Neural progenitor cell (in vitro differentiated cells): ENCODE measurements at regions not wholly inside any gene's neighbourhood (a gene's known extent, or its start where the extent isn't known, plus 50 kb on each side); places are given as distances from the start of the nearest gene placed in this dataset.

Source experiments
- DNase-seq: peaks from one replicate; pipeline ENCODE4 v3.0.0-alpha.2; 2016; ENCODE audit warnings: low spot score
- H2AFZ ChIP-seq: fragments of 200-600 bp; sonication (generic); replicated peaks from 2 replicates; pipeline ENCODE4 v1.6.1; 2016; ENCODE audit warnings: antibody characterized with exemption
- H3F3A ChIP-seq: fragments of 200-600 bp; sonication (generic); 2 replicates; pipeline ENCODE4 v1.6.1; 2016; ENCODE audit warnings: antibody characterized with exemption, low read depth
- H3K27ac ChIP-seq: fragments of 200-600 bp; sonication (generic); 2 replicates; pipeline ENCODE4 v1.5.1; 2016; ENCODE audit warnings: mild to moderate bottlenecking
- H3K27me3 ChIP-seq: fragments of 200-600 bp; sonication (generic); 2 replicates; pipeline ENCODE4 v1.6.1; 2016; ENCODE audit warnings: mild to moderate bottlenecking, moderate library complexity
- H3K36me3 ChIP-seq: fragments of 200-600 bp; sonication (generic); 2 replicates; pipeline ENCODE4 v1.5.1; 2016
- H3K4me1 ChIP-seq: fragments of 200-600 bp; sonication (generic); 2 replicates; pipeline ENCODE4 v1.6.1; 2016; ENCODE audit warnings: mixed run types
- H3K4me2 ChIP-seq: fragments of 200-600 bp; sonication (generic); 2 replicates; pipeline ENCODE4 v1.6.1; 2016
- H3K4me3 ChIP-seq: fragments of 200-600 bp; sonication (generic); 2 replicates; pipeline ENCODE4 v1.5.1; 2016
- H3K79me2 ChIP-seq: fragments of 200-600 bp; sonication (generic); 2 replicates; pipeline ENCODE4 v1.6.1; 2016; ENCODE audit warnings: low read depth
- H3K9ac ChIP-seq: fragments of 200-600 bp; sonication (generic); 2 replicates; pipeline ENCODE4 v1.6.1; 2016
- H3K9me3 ChIP-seq: fragments of 200-600 bp; sonication (generic); 2 replicates; pipeline ENCODE4 v1.5.1; 2016; ENCODE audit warnings: low read depth
- H4K20me1 ChIP-seq: fragments of 200-600 bp; sonication (generic); 2 replicates; pipeline ENCODE4 v1.6.1; 2016; ENCODE audit warnings: low read depth
- H3K27ac Mint-ChIP-seq: 3 replicates; pipeline ENCODE4 v1.8.0; 2021; ENCODE audit warnings: mixed read lengths
- H3K27me3 Mint-ChIP-seq: 2 replicates; pipeline ENCODE4 v1.8.0; 2022; ENCODE audit warnings: low read depth, mild to moderate bottlenecking, inconsistent platforms, moderate library complexity, mixed read lengths; ENCODE audit not compliant: insufficient read depth
- H3K36me3 Mint-ChIP-seq: 3 replicates; pipeline ENCODE4 v1.8.0; 2021; ENCODE audit warnings: mixed read lengths
- H3K4me1 Mint-ChIP-seq: 3 replicates; pipeline ENCODE4 v1.8.0; 2021; ENCODE audit warnings: mixed read lengths
- H3K4me3 Mint-ChIP-seq: 3 replicates; pipeline ENCODE4 v1.8.0; 2021; ENCODE audit warnings: mild to moderate bottlenecking, moderate library complexity, mixed read lengths
- H3K9me3 Mint-ChIP-seq: 3 replicates; pipeline ENCODE4 v1.8.0; 2020; ENCODE audit warnings: mixed read lengths
- EZH2 ChIP-seq: fragments of 200-600 bp; sonication (generic); IDR thresholded peaks from 2 replicates; pipeline ENCODE4 v1.6.1; 2017; ENCODE audit warnings: antibody characterized with exemption, mild to moderate bottlenecking, moderate library complexity
- EZH2phosphoT487 ChIP-seq: fragments of 200-600 bp; sonication (generic); IDR thresholded peaks from 2 replicates; pipeline ENCODE4 v1.6.1; 2017; ENCODE audit warnings: antibody characterized with exemption
- TF ChIP-seq, protein P1 (sequence below): fragments of 200-600 bp; sonication (generic); IDR thresholded peaks from 2 replicates; pipeline ENCODE4 v1.5.1; 2017; ENCODE audit warnings: antibody characterized with exemption, mild to moderate bottlenecking

DNA sequence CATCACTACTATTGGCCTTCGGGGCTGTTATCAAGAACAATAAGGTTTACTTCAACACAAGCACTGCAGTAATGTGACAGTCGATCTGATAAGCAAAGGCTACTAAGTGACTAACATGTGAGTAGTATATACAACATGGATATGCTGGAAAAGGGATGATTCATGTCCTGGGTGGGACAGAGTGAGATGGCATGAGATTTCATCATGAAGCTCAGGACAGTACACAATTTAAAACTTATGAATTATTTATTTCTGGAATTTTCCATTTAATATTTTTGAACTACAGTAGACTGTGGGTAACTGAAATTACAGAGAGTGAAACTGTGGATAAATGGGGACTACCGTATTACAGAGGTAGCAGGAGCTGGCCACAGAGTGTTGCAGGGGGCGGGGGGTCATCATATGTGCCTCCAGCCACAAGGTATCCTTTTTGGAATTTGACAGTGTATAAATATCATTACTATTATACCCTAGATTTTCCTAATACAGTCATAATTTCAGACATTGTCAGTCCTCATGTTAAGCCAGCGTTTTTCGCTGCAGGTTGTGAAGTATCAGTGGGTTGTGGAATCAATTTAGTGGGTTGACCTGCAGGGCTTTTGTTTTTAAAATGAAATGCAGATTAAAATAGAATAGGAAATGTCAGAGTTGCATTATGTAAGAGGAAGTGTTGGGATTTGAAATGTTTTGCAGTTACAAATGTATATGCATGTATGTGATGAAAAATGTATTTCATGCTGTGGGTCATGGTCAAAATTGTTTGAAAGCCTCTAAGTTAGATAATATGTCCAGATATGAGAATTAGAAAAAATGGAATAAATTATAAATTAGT, 148.0 kb upstream of the NUDT4 start:
- Mint-ChIP-seq H3K4me3 (no peak overlapping the region), H3K9me3 (peaks cover 3% of the 10 kb centered on the region), H3K36me3 (no peaks in the 10 kb centered on the region), H3K4me1 (no peaks in the 10 kb centered on the region), H3K27me3 (peaks cover 2% of the 10 kb centered on the region), H3K27ac (no peak overlapping the region)
- H3F3A ChIP-seq = no peaks in the 10 kb centered on the region
- no peak overlapping the region for H3K4me3 ChIP-seq
- no peaks in the 10 kb centered on the region for H3K27me3 ChIP-seq
- H3K9ac ChIP-seq = no peak overlapping the region
- no peak for TF ChIP-seq EZH2
- no peak for TF ChIP-seq EZH2phosphoT487
- TF ChIP-seq, protein P1, sequence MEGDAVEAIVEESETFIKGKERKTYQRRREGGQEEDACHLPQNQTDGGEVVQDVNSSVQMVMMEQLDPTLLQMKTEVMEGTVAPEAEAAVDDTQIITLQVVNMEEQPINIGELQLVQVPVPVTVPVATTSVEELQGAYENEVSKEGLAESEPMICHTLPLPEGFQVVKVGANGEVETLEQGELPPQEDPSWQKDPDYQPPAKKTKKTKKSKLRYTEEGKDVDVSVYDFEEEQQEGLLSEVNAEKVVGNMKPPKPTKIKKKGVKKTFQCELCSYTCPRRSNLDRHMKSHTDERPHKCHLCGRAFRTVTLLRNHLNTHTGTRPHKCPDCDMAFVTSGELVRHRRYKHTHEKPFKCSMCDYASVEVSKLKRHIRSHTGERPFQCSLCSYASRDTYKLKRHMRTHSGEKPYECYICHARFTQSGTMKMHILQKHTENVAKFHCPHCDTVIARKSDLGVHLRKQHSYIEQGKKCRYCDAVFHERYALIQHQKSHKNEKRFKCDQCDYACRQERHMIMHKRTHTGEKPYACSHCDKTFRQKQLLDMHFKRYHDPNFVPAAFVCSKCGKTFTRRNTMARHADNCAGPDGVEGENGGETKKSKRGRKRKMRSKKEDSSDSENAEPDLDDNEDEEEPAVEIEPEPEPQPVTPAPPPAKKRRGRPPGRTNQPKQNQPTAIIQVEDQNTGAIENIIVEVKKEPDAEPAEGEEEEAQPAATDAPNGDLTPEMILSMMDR = no peak
- no peaks in the 10 kb centered on the region for H3K4me1 ChIP-seq
- H3K79me2 ChIP-seq = no peaks in the 10 kb centered on the region
- no peak overlapping the region for H3K27ac ChIP-seq
- no peaks in the 10 kb centered on the region for H3K36me3 ChIP-seq
- no peaks in the 10 kb centered on the region for H3K9me3 ChIP-seq
- H4K20me1 ChIP-seq = no peaks in the 10 kb centered on the region
- H2AFZ ChIP-seq = no peak overlapping the region
- no peak overlapping the region for H3K4me2 ChIP-seq
- DNase-seq = no peak

DNA sequence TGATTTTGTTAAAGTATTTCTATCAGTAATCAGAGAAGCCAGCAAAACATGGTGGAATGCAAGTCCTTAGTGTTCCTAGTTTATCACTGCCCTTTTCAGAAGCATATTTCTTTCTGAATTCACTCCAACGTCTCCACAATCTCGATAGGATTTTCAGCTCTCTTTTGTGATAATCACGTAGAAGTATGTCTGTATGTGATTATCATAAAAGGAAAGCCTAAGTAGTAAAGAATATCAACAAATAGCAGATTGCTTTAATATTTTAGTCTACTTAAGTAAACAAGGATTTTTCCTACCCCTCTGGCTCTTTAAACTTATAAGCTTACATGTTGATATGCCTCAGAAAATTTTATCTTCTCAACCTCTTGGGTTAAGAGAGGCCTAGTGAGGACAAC, 147.4 kb upstream of the NUDT4 start:
- no peaks in the 10 kb centered on the region for H3K79me2 ChIP-seq
- no peak overlapping the region for H3K27ac Mint-ChIP-seq

DNA sequence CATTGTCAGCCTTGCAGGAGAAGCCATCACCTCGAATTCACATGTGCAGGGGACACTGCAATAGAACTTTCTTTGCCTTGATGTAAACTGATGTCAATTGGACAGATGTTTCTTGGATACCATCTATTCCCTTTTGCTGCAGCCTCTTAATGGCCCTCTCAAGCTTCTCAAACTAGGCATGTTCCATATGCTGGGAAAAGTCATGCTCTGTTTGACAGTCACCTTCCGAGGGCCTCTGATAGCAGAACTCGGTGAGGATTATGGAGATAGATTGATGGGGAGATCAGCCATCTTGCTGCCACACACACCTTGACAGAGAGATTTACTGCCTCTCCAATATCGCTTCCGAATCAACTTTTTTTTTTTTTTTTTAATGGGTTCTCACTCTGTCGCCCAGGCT, 145.8 kb upstream of the NUDT4 start:
- Histone ChIP-seq H3K36me3 (no peaks in the 10 kb centered on the region), H3K4me1 (no peaks in the 10 kb centered on the region), H2AFZ (no peak overlapping the region), H4K20me1 (no peaks in the 10 kb centered on the region), H3F3A (no peaks in the 10 kb centered on the region), H3K9me3 (no peaks in the 10 kb centered on the region), H3K9ac (no peak overlapping the region), H3K27ac (no peak overlapping the region), H3K4me2 (no peak overlapping the region), H3K79me2 (no peaks in the 10 kb centered on the region), H3K27me3 (no peaks in the 10 kb centered on the region), H3K4me3 (no peak overlapping the region)
- no peak for DNase-seq
- Mint-ChIP-seq H3K4me3 (no peak overlapping the region), H3K27me3 (peaks cover 4% of the 10 kb centered on the region), H3K27ac (no peak overlapping the region), H3K36me3 (no peaks in the 10 kb centered on the region), H3K4me1 (no peaks in the 10 kb centered on the region), H3K9me3 (peaks cover 11% of the 10 kb centered on the region)
- TF ChIP-seq, protein P1 = no peak
- no peak for TF ChIP-seq EZH2phosphoT487
- no peak for TF ChIP-seq EZH2

More for the DNA sequence above, 147.4 kb upstream of the NUDT4 start:
- Histone ChIP-seq H3K9me3 (no peaks in the 10 kb centered on the region), H3K27me3 (no peaks in the 10 kb centered on the region), H3K4me2 (no peak overlapping the region), H3K4me3 (no peak overlapping the region), H3F3A (no peaks in the 10 kb centered on the region), H3K27ac (no peak overlapping the region), H3K9ac (no peak overlapping the region), H3K36me3 (no peaks in the 10 kb centered on the region), H3K4me1 (no peaks in the 10 kb centered on the region), H4K20me1 (no peaks in the 10 kb centered on the region), H2AFZ (no peak overlapping the region)
- no peak for DNase-seq
- TF ChIP-seq, protein P1 = no peak
- TF ChIP-seq EZH2 (no peak), EZH2phosphoT487 (no peak)
- peaks cover 2% of the 10 kb centered on the region for H3K27me3 Mint-ChIP-seq
- H3K9me3 Mint-ChIP-seq = peaks cover 7% of the 10 kb centered on the region
- no peaks in the 10 kb centered on the region for H3K4me1 Mint-ChIP-seq
- H3K4me3 Mint-ChIP-seq = no peak overlapping the region
- H3K36me3 Mint-ChIP-seq = no peaks in the 10 kb centered on the region
